ENCODE measurements at regions not wholly inside any gene's neighbourhood (a gene's known extent, or its start where the extent isn't known, plus 50 kb on each side); places are given as distances from the start of the nearest gene placed in this dataset.

GRCh38 chr20:24096264-24096663 is 107.7 kb upstream of the GGTLC1 start:
- no peak overlapping the region for H2BK12ac ChIP-seq (ENCODE audit: low read length)
- no peak overlapping the region for H4K91ac ChIP-seq (ENCODE audit: low read depth, low read length, poor library complexity)
- H3K9me3 ChIP-seq (replicated peaks in 1 of 2; ENCODE audit: control insufficient read depth in 2 of 2, insufficient read depth in 1 of 2, low read depth in 1 of 2, low read length in 2 of 2), result no peaks in the 10 kb centered on the region
- H3K4me1 ChIP-seq (ENCODE audit: control insufficient read depth in 2 of 2, insufficient read depth in 1 of 2, low read depth in 1 of 2, low read length in 2 of 2), result peaks cover 0 to 8% of the 10 kb centered on the region in 2 donors
- no peak overlapping the region for H3K27ac ChIP-seq (replicated peaks; ENCODE audit: low read length)
- no peak overlapping the region for H2BK15ac ChIP-seq (ENCODE audit: low read length)
- no peaks in the 10 kb centered on the region for H3K27me3 ChIP-seq (ENCODE audit: control insufficient read depth in 3 of 3, insufficient read depth in 3 of 3, low read depth in 1 of 3, low read length in 3 of 3)
- H3K23ac ChIP-seq (ENCODE audit: low read depth, low read length, poor library complexity), result no peak overlapping the region
- no peaks in the 10 kb centered on the region for H3K36me3 ChIP-seq (replicated peaks in 1 of 2; ENCODE audit: control insufficient read depth in 2 of 2, insufficient read depth in 2 of 2, low read length in 2 of 2)
- no CpG with 5 or more reads among the region's 5 CpGs for WGBS, 2 donors (ENCODE audit: extremely low coverage in 2 of 2, insufficient read length in 2 of 2, insufficient replicate concordance in 1 of 2)
- no peak overlapping the region for H2AK5ac ChIP-seq (ENCODE audit: low read depth, low read length)
- H2BK120ac ChIP-seq (ENCODE audit: low read depth, low read length), result no peak overlapping the region
- no peak overlapping the region for H2AFZ ChIP-seq (ENCODE audit: low read length)
- H3K4ac ChIP-seq (ENCODE audit: low read length), result no peak overlapping the region
- H3K4me3 ChIP-seq (ENCODE audit: low read length in 2 of 2), result no peak overlapping the region
- DNase-seq (ENCODE audit: low spot score), result no peak
- H3K18ac ChIP-seq (ENCODE audit: low read length), result no peak overlapping the region
- H3K79me1 ChIP-seq (ENCODE audit: low read depth, low read length), result no peaks in the 10 kb centered on the region
- H3K14ac ChIP-seq (ENCODE audit: low read length), result no peak overlapping the region
- H3K4me2 ChIP-seq (ENCODE audit: insufficient read depth, low read length, poor library complexity, severe bottlenecking), result no peak overlapping the region
- no peak overlapping the region for H2BK5ac ChIP-seq (ENCODE audit: low read length)
- H4K8ac ChIP-seq (ENCODE audit: low read depth, low read length), result no peak overlapping the region
- no peak overlapping the region for H3K9ac ChIP-seq (ENCODE audit: low read depth, low read length, poor library complexity)

GRCh38 chr20:24095756-24096155 is 107.2 kb upstream of the GGTLC1 start:
- Histone ChIP-seq H3K4ac (ENCODE audit: low read length) (no peak overlapping the region), H2BK5ac (ENCODE audit: low read length) (no peak overlapping the region), H3K4me1 (ENCODE audit: control insufficient read depth in 2 of 2, insufficient read depth in 1 of 2, low read depth in 1 of 2, low read length in 2 of 2) (peaks cover 0 to 8% of the 10 kb centered on the region in 2 donors), H3K18ac (ENCODE audit: low read length) (no peak overlapping the region), H3K9me3 (replicated peaks in 1 of 2; ENCODE audit: control insufficient read depth in 2 of 2, insufficient read depth in 1 of 2, low read depth in 1 of 2, low read length in 2 of 2) (no peaks in the 10 kb centered on the region), H2BK120ac (ENCODE audit: low read depth, low read length) (no peak overlapping the region), H2BK12ac (ENCODE audit: low read length) (no peak overlapping the region), H3K27me3 (ENCODE audit: control insufficient read depth in 3 of 3, insufficient read depth in 3 of 3, low read depth in 1 of 3, low read length in 3 of 3) (no peaks in the 10 kb centered on the region), H3K9ac (ENCODE audit: low read depth, low read length, poor library complexity) (no peak overlapping the region), H2AFZ (ENCODE audit: low read length) (no peak overlapping the region), H3K79me1 (ENCODE audit: low read depth, low read length) (no peaks in the 10 kb centered on the region), H3K36me3 (replicated peaks in 1 of 2; ENCODE audit: control insufficient read depth in 2 of 2, insufficient read depth in 2 of 2, low read length in 2 of 2) (no peaks in the 10 kb centered on the region), H3K4me3 (ENCODE audit: low read length in 2 of 2) (no peak overlapping the region), H4K91ac (ENCODE audit: low read depth, low read length, poor library complexity) (no peak overlapping the region), H2BK15ac (ENCODE audit: low read length) (no peak overlapping the region), H3K14ac (ENCODE audit: low read length) (no peak overlapping the region), H2AK5ac (ENCODE audit: low read depth, low read length) (no peak overlapping the region), H4K8ac (ENCODE audit: low read depth, low read length) (no peak overlapping the region), H3K23ac (ENCODE audit: low read depth, low read length, poor library complexity) (no peak overlapping the region), H3K27ac (replicated peaks; ENCODE audit: low read length) (no peak overlapping the region), H3K4me2 (ENCODE audit: insufficient read depth, low read length, poor library complexity, severe bottlenecking) (no peak overlapping the region)
- DNase-seq (ENCODE audit: low spot score), result no peak
- no CpG with 5 or more reads among the region's 7 CpGs for WGBS, 2 donors (ENCODE audit: extremely low coverage in 2 of 2, insufficient read length in 2 of 2, insufficient replicate concordance in 1 of 2)

GRCh38 chr20:24095303-24095702 is 106.7 kb upstream of the GGTLC1 start:
- no peak for DNase-seq (ENCODE audit: low spot score)
- Histone ChIP-seq H3K4me3 (ENCODE audit: low read length in 2 of 2) (no peak overlapping the region), H3K27me3 (ENCODE audit: control insufficient read depth in 3 of 3, insufficient read depth in 3 of 3, low read depth in 1 of 3, low read length in 3 of 3) (no peaks in the 10 kb centered on the region), H4K8ac (ENCODE audit: low read depth, low read length) (no peak overlapping the region), H3K79me1 (ENCODE audit: low read depth, low read length) (no peaks in the 10 kb centered on the region), H2AK5ac (ENCODE audit: low read depth, low read length) (no peak overlapping the region), H2AFZ (ENCODE audit: low read length) (no peak overlapping the region), H2BK15ac (ENCODE audit: low read length) (no peak overlapping the region), H2BK5ac (ENCODE audit: low read length) (no peak overlapping the region), H3K4ac (ENCODE audit: low read length) (no peak overlapping the region), H3K9ac (ENCODE audit: low read depth, low read length, poor library complexity) (no peak overlapping the region), H3K4me1 (ENCODE audit: control insufficient read depth in 2 of 2, insufficient read depth in 1 of 2, low read depth in 1 of 2, low read length in 2 of 2) (peaks cover 0 to 8% of the 10 kb centered on the region in 2 donors), H3K4me2 (ENCODE audit: insufficient read depth, low read length, poor library complexity, severe bottlenecking) (no peak overlapping the region), H3K27ac (replicated peaks; ENCODE audit: low read length) (no peak overlapping the region), H3K36me3 (replicated peaks in 1 of 2; ENCODE audit: control insufficient read depth in 2 of 2, insufficient read depth in 2 of 2, low read length in 2 of 2) (no peaks in the 10 kb centered on the region), H3K18ac (ENCODE audit: low read length) (no peak overlapping the region), H4K91ac (ENCODE audit: low read depth, low read length, poor library complexity) (no peak overlapping the region), H2BK120ac (ENCODE audit: low read depth, low read length) (no peak overlapping the region), H3K14ac (ENCODE audit: low read length) (no peak overlapping the region), H3K9me3 (replicated peaks in 1 of 2; ENCODE audit: control insufficient read depth in 2 of 2, insufficient read depth in 1 of 2, low read depth in 1 of 2, low read length in 2 of 2) (no peaks in the 10 kb centered on the region), H3K23ac (ENCODE audit: low read depth, low read length, poor library complexity) (no peak overlapping the region), H2BK12ac (ENCODE audit: low read length) (no peak overlapping the region)

GRCh38 chr20:24089576-24089975 is 101.0 kb upstream of the GGTLC1 start:
- Histone ChIP-seq H2BK120ac (ENCODE audit: low read depth, low read length) (no peak overlapping the region), H4K8ac (ENCODE audit: low read depth, low read length) (no peak overlapping the region), H2BK12ac (ENCODE audit: low read length) (no peak overlapping the region), H3K36me3 (replicated peaks in 1 of 2; ENCODE audit: control insufficient read depth in 2 of 2, insufficient read depth in 2 of 2, low read length in 2 of 2) (no peaks in the 10 kb centered on the region), H3K27me3 (ENCODE audit: control insufficient read depth in 3 of 3, insufficient read depth in 3 of 3, low read depth in 1 of 3, low read length in 3 of 3) (peaks cover 0 to 2% (median 0%) of the 10 kb centered on the region in 3 experiments), H2AK5ac (ENCODE audit: low read depth, low read length) (no peak overlapping the region), H3K23ac (ENCODE audit: low read depth, low read length, poor library complexity) (no peak overlapping the region), H3K27ac (replicated peaks; ENCODE audit: low read length) (no peak overlapping the region), H3K9me3 (replicated peaks in 1 of 2; ENCODE audit: control insufficient read depth in 2 of 2, insufficient read depth in 1 of 2, low read depth in 1 of 2, low read length in 2 of 2) (no peaks in the 10 kb centered on the region), H3K9ac (ENCODE audit: low read depth, low read length, poor library complexity) (no peak overlapping the region), H2BK15ac (ENCODE audit: low read length) (no peak overlapping the region), H3K79me1 (ENCODE audit: low read depth, low read length) (no peaks in the 10 kb centered on the region), H3K4me1 (ENCODE audit: control insufficient read depth in 2 of 2, insufficient read depth in 1 of 2, low read depth in 1 of 2, low read length in 2 of 2) (no peaks in the 10 kb centered on the region), H3K4me2 (ENCODE audit: insufficient read depth, low read length, poor library complexity, severe bottlenecking) (no peak overlapping the region), H4K91ac (ENCODE audit: low read depth, low read length, poor library complexity) (no peak overlapping the region), H3K4me3 (ENCODE audit: low read length in 2 of 2) (no peak overlapping the region), H2BK5ac (ENCODE audit: low read length) (no peak overlapping the region), H3K14ac (ENCODE audit: low read length) (no peak overlapping the region), H2AFZ (ENCODE audit: low read length) (no peak overlapping the region), H3K4ac (ENCODE audit: low read length) (no peak overlapping the region), H3K18ac (ENCODE audit: low read length) (no peak overlapping the region)
- DNase-seq (ENCODE audit: low spot score), result no peak
- no CpG with 5 or more reads among the region's 2 CpGs for WGBS, 2 donors (ENCODE audit: extremely low coverage in 2 of 2, insufficient read length in 2 of 2, insufficient replicate concordance in 1 of 2)

Data from neuronal stem cell (in vitro differentiated cells).